Suppressor macrophage (primary cell): ENCODE measurements at regions not wholly inside any gene's neighbourhood (a gene's known extent, or its start where the extent isn't known, plus 50 kb on each side); places are given as distances from the start of the nearest gene placed in this dataset.
"Not testable (repeated sequence)": the region's sequence is repeated elsewhere in the genome, so short reads cannot be mapped to it uniquely, and the experiment has no call there.

Experiments used
- DNase-seq, 4 experiments: peaks; one replicate each; pipeline ENCODE4 v3.0.0-alpha.2; 2020 to 2022

DNA sequence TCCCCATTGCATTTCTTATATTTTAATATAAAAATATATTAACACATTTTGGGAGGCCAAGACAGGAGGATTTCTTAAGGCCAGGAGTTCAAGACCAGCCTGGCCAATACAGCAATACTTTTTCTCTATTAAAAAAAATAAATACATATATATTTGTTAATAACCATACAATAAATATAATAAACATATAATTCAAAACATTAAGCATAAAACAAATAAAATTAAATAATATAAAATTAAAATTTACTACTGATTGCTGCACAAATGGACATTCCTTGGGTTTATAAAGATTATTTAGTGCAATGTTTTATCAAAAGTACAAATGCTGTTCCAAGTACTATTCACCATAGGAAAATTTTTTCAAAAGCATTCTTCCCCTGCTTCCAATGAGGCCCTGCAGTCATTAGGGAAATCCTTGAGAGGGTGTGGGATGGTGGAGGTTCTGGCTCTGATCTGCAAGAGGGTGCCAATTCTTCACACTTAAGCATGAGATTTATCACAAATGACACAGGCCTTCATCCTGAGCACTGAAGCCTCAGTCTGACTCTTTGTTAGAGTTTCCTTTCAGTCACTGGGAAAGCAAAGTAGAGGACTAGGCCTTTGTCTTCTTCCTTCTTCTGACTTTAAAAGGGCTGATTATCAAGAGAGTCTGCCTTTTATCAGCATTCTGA lies 596.7 kb downstream of the EPM2A start:
- no peak for DNase-seq

GRCh38 chr6:145139140-145139850 lies 596.0 kb downstream of the EPM2A start:
- peak; percentile 11 to 63 (median 57) for DNase-seq

GRCh38 chr6:145139895-145140294 lies 595.4 kb downstream of the EPM2A start:
- DNase-seq, result no peak

GRCh38 chr6:145141572-145141971 lies 593.7 kb downstream of the EPM2A start:
- no peak for DNase-seq

- DNase-seq, result no peak
Measured at GRCh38 chr6:145142958-145143357, 592.4 kb downstream of the EPM2A start.

- no peak for DNase-seq
Measured at GRCh38 chr6:145143379-145143778, 591.9 kb downstream of the EPM2A start.

GRCh38 chr6:145147559-145147958 lies 587.8 kb downstream of the EPM2A start:
- DNase-seq, result peak in 3 of 4 experiments; percentile 6 to 11 (median 11)

DNA sequence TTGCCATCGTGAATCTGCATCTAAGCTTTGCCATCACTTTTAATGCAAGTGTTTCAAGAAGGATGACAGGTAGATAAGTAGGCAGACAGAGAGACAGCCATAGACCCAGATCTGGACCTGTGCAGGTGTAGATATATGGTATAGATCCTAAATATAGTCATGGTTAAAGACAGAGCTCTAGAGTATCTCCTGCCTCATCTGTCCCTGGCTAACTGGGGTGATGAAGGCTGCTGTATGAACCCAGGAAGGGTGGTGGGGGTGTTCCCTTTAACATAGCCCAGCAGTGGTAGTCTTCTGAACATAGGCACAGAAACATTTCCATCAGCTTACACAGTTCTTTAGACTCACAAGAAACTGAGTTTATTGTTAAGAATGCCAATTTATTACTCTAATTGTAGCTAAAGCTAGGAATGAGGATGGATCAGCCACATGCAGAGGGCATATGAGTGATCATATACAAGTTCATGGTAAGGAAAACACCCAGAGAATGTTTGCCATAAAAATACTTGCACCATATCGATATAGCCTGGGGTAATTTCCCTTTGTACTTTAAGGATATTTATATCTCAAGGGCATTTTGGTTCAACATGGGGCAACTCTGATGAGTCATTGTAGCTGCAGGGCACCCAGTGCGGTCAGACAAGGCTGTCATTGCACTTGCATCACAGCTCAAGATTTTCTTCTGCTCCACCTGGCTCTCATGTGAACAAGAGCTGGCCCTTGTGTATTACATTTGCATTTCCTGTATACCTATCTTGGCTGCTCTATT lies 587.2 kb downstream of the EPM2A start:
- DNase-seq, result peak; percentile 75 to 88 (median 82)

DNA sequence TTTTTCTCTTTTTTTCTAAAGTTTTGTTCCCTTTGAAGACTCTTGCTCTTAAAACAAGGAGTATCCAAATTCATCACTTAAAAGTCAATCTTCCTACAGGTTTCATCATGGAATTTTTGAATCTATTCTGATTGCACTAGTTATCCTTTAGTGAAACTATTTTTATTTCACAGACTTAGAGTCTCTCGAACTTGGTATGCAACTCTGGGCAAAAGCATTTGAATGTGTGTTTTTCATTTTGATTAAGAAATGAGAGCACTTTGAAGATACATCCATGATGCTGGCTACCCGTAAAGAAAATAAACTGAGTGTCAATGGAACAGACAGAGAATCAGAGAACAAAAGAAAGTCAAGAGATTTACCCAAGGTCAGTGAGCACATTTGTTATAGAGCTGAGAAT lies 586.5 kb downstream of the EPM2A start:
- no peak for DNase-seq

DNA sequence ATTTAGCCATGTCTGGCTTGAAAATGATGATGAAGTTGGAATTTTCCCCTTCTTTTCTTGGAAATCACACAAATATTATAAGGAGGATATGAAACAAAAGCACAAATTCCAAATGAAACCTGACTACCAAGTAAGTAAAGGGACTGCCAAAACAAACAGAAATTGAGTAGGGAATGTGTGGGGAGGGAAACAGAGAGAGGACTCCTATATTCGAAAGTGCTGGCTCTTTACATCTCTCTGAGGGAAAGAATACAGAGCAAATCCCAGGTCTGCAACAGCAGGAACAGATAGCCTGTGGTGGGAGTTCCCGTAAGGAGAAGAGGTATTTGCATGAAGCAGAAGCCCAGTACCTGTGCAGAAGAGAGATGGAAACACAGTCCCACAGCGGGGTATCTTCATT lies 583.7 kb downstream of the EPM2A start:
- no peak for DNase-seq

DNA sequence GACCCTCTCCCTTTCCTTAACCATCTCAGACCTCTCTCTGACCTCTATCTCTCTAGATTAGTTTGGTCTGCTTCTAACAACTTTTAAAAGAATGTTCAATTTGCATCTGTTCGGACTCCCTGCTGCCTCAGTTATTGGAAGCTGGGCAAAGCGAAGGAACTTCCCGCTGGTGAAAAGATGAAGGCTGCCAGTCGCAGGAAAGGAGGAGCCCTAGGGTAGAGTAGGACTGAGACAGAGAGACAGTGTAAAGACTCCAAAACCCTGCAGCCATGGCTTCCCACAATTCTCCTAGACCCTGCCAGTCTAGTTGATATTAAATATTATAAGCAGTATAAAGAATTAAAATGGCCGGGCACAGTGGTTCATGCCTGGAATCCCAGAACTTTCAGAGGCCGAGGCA lies 581.8 kb downstream of the EPM2A start:
- DNase-seq, result no peak

DNA sequence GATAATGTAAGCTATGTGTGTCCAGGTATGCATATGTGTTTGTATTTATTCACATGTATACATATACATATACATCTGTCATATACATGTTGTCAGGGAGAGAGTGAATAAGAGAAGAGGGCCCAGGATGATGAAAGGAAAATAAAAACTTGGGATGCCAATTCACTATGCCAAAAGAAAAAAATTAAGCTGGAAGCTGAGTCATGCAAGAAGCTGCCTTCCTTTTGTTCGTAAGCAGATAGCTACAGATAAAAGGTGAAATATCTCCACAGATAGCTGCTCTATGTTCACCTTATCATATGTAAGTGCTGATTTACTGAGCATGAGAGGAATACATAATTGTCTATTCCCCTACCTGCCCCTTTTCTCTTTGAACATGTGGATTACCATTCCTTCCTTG lies 579.9 kb downstream of the EPM2A start:
- DNase-seq, result no peak

GRCh38 chr6:145155873-145156782 lies 579.2 kb downstream of the EPM2A start:
- peak; percentile 29 to 77 (median 52) for DNase-seq

- not testable (repeated sequence) for DNase-seq
Measured at GRCh38 chr6:145158636-145159035, 576.7 kb downstream of the EPM2A start.

GRCh38 chr6:145159921-145160320 lies 575.4 kb downstream of the EPM2A start:
- DNase-seq, result no peak

GRCh38 chr6:145161501-145161900 lies 573.8 kb downstream of the EPM2A start:
- no peak for DNase-seq

GRCh38 chr6:145169726-145170224 lies 565.5 kb downstream of the EPM2A start:
- DNase-seq, result no peak

- DNase-seq, result no peak
Measured at GRCh38 chr6:145175470-145175869, 559.9 kb downstream of the EPM2A start.

- DNase-seq, result no peak
Measured at GRCh38 chr6:145178391-145178790, 556.9 kb downstream of the EPM2A start.

DNA sequence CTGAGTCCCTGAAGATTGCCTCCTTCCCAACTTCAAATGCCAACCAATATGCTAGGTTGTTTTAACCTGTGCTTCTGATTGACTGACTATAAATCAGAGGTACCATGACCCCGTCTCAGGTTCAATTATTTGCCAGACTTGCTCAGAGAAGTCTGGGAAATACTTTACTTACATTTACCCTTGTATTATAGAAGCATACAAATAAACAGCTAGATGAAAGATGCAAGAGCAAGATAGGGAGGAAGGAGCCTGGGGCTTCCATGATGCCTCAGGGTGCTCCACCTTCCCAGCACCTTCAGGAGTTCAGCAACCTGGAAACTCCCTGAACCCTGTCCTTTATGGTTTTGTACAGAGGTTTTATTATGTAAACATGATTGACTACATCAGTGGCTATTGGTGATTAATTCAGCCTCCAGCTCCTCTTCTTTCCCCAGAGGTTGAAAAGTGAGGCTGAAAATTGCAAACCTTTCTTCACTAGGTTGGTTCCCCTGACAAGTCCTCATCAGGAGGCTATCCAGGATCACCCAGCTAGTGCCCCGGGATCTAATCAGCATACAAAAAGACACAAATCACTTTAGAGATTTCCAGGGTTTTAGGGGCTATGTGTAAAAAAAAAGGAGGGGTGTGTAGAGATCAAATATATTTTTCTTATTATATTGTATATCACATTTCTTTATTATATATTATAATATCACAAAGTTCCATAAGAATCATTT lies 547.7 kb downstream of the EPM2A start:
- no peak for DNase-seq

DNA sequence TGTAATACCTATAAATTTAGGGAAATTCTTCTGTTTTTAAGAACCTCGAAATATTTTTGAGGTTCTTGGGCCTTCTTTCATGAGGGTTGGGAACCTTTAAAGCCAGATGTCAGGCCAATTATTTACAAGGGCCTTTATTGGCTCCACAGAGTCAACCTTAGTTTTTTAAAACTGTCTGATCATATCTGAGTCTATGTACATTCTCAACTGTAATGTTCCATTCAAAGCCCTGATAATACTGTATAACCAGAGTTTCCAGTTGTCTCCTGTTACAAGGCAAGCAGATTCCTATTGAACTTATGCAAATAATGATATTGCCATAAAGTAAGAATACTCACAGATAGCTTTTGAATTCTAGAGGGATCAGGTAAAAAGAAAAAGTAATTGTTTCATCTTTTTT lies 545.5 kb downstream of the EPM2A start:
- no peak for DNase-seq

DNA sequence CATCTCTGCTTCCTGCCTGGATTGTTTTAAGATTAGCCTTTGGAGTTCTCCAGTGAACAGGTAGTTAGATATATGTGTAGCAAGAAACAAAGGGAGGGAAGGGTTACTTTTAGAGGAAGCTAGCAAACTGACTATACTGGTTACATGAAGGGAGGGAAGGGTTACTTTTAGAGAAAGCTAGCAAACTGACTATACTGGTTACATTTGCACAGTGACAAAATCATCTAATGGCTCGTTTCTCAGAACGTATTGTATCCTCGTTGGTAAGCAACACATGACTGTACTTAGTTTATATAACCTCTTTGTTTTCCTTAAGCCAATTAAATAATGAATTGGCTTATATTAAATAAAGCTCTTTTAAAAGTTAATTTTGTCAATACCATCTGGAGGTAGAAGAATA lies 540.9 kb downstream of the EPM2A start:
- no peak for DNase-seq
